ENCODE measurements at regions not wholly inside any gene's neighbourhood (a gene's known extent, or its start where the extent isn't known, plus 50 kb on each side); places are given as distances from the start of the nearest gene placed in this dataset.
A peak's percentile ranks its signal among the peaks of the same experiment; 100 is the strongest.
"Not testable (repeated sequence)": the region's sequence is repeated elsewhere in the genome, so short reads cannot be mapped to it uniquely, and the experiment has no call there.

DNA sequence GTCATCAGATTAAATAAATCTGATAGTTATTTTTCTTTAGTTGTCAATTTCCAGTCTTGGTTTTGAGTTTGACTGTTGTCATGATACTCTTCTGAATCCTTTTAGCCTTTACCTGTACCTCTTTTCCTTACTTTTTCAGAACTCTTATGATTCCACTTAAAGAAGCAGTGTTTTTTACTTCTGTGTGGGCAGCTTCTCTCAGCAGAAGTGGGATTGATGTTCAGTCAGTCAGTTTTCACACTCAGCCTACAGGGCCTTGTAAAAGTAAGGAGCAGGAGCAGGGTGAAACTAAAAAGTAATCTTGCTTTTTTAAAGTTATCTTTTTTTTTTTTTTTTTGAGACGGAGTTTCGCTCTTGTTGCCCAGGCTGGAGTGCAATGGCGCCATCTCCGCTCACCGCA is 75.1 kb downstream of the HAUS1 start:
- FAIRE-seq: no peak
- no peak for DNase-seq (ENCODE audit: low spot score)

GRCh38 chr18:46182633-46183358 is 78.6 kb downstream of the HAUS1 start:
- no peak for DNase-seq (ENCODE audit: low spot score)
- no peak for FAIRE-seq

DNA sequence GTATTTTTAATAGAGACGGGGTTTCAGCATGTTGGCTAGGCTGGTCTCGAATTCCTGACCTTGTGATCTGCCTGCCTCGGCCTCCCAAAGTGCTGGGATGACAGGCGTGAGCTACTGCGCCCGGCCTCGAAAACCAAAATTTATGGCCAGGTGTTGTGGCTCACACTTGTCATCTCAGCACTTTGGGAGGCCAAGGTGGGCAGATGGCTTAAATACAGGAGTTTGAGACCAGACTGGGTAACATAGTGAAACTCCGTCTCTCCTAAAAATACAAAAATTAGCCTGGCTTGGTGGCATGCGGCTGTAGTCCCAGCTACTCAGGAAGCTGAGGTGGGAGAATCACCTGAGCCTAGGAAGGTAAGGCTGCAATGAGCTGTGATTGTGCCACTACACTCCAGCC is 80.1 kb downstream of the HAUS1 start:
- FAIRE-seq; DNase-seq (ENCODE audit: low spot score): not testable (repeated sequence)

- FAIRE-seq: no peak
Observed at GRCh38 chr18:46184727-46185126, 80.5 kb downstream of the HAUS1 start.

GRCh38 chr18:46190667-46191066 is 86.5 kb downstream of the HAUS1 start:
- FAIRE-seq (no peak), DNase-seq (ENCODE audit: low spot score) (no peak)

More at GRCh38 chr18:46184727-46185126, 80.5 kb downstream of the HAUS1 start:
- DNase-seq (ENCODE audit: low spot score): no peak

GRCh38 chr18:46196627-46197243 is 92.5 kb downstream of the HAUS1 start:
- DNase-seq (ENCODE audit: low spot score): no peak
- no peak for FAIRE-seq

GRCh38 chr18:46199515-46200147 is 95.4 kb downstream of the HAUS1 start:
- FAIRE-seq: no peak
- no peak for DNase-seq (ENCODE audit: low spot score)

- not testable (repeated sequence) for DNase-seq (ENCODE audit: low spot score); FAIRE-seq
Observed at GRCh38 chr18:46200178-46201055, 96.2 kb downstream of the HAUS1 start.

DNA sequence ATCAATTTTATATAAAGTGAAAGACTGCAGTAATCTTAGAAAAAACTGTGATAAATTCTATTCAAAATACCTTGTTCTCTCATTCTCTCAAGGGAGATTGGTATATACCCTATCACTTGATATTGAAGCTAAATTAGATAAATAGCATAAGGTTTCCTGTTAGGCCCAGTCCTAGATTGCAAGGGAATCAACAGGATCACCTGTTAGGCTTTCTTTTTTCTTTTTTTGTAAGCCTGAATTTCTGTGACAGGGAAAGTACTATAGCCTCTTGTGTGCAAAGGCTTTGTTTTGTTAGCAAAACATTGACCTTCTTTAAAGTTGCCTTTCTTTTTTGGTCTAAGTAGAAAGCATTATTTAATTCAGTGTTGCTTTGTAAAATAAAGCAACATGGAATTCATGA is 100.0 kb downstream of the HAUS1 start:
- FAIRE-seq (no peak), DNase-seq (ENCODE audit: low spot score) (no peak)

GRCh38 chr18:46207985-46208384 is 103.8 kb downstream of the HAUS1 start:
- DNase-seq (ENCODE audit: low spot score) (no peak), FAIRE-seq (no peak)

DNA sequence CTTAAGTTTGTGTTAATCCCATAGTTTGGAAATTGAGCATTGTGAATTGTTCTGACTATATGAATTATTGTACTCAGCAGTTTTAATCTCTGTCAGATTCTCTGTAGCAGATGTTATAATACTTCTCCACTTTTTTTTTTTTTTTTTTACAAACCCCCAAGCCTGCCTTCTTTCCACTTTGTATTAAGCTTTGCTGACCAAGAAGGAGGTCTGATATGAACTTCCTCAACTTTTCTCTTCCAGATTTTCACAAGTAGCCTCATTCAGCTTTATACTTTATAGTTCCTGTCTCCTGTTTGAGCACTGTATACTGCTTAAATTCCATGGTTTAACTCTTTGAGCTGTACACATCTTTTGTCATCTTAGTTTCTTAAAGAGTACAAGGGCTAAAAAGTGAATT is 105.0 kb downstream of the HAUS1 start:
- FAIRE-seq (no peak), DNase-seq (ENCODE audit: low spot score) (no peak)

- FAIRE-seq (peak; percentile 46), DNase-seq (ENCODE audit: low spot score) (peak; percentile 6)
Observed at GRCh38 chr18:46211816-46212215, 107.6 kb downstream of the HAUS1 start.

- DNase-seq (ENCODE audit: low spot score) (no peak), FAIRE-seq (no peak)
Observed at GRCh38 chr18:46212398-46212797, 108.2 kb downstream of the HAUS1 start.

GRCh38 chr18:46213295-46213694 is 109.1 kb downstream of the HAUS1 start:
- DNase-seq (ENCODE audit: low spot score): no peak
- peak; percentile 11 for FAIRE-seq

DNA sequence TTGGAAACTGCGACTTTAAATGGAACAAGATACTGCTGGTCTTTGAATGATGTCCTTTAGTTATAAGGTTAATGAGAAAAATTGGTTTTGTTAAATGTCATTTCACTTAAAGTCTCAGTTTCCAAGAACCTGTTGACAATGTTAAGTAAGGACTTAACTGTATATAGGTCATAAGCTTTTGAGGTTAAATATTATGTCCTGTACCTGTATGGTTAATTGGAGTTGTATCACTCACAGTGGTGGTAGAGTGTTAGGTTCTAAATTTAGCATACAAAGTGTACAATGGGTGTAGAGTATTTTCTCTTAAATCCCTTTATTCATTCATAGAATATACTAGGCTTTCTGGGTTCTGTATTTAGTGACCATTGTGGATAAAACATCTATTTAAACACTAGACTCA is 110.2 kb downstream of the HAUS1 start:
- DNase-seq (ENCODE audit: low spot score) (no peak), FAIRE-seq (no peak)

DNA sequence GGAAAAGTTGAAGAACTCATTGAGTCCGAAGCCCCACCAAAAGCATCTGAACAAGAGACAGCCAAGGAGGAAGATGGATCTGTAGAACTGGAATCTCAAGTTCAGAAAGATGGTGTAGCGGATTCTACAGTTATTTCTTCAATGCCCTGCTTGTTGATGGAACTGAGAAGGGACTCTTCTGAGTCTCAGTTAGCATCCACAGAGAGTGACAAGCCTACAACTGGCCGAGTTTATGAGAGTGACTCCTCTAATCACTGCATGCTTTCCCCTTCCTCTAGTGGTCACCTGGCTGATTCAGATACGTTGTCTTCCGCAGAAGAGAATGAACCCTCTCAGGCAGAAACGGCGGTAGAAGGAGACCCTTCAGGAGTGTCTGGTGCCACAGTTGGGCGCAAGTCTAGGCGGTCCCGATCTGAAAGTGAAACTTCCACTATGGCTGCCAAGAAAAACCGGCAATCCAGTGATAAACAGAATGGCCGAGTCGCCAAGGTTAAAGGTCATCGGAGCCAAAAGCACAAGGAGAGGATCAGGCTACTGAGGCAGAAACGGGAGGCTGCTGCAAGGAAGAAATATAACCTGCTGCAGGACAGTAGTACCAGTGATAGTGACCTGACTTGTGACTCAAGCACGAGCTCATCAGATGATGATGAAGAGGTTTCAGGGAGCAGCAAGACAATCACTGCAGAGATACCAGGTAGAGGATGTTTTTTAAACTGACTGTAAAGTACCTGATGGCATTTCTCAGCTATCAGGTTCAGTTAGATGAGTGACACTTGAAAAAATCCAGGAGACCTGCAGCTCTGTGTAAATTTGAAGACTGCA is 111.9 kb downstream of the HAUS1 start:
- FAIRE-seq (no peak), DNase-seq (ENCODE audit: low spot score) (no peak)

- DNase-seq (ENCODE audit: low spot score): peak; percentile 32
- FAIRE-seq: peak; percentile 74
Observed at GRCh38 chr18:46220116-46220515, 115.9 kb downstream of the HAUS1 start.

DNA sequence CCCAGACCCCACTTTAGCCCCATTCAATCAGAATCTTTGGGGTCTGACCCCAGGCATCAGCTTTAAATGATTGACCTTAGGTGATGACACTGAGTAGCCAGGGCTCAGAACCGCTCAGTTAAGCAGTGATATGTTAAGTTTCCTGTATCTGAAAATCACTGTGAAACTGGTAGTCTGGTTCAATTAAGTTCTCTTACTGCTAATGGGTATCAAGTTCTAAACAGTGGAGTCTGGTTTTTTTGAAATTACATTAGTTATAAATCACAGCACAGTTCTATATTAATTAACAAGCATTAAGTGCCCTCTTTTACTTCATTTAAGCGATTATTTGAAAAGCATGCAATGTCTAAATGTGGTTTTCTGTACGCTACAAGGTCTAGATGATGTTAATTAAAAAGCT is 117.9 kb downstream of the HAUS1 start:
- no peak for FAIRE-seq

GRCh38 chr18:46222710-46223360 is 118.7 kb downstream of the HAUS1 start:
- no peak for FAIRE-seq
- no peak for DNase-seq (ENCODE audit: low spot score)

More for the DNA sequence above, 117.9 kb downstream of the HAUS1 start:
- DNase-seq (ENCODE audit: low spot score): no peak

DNA sequence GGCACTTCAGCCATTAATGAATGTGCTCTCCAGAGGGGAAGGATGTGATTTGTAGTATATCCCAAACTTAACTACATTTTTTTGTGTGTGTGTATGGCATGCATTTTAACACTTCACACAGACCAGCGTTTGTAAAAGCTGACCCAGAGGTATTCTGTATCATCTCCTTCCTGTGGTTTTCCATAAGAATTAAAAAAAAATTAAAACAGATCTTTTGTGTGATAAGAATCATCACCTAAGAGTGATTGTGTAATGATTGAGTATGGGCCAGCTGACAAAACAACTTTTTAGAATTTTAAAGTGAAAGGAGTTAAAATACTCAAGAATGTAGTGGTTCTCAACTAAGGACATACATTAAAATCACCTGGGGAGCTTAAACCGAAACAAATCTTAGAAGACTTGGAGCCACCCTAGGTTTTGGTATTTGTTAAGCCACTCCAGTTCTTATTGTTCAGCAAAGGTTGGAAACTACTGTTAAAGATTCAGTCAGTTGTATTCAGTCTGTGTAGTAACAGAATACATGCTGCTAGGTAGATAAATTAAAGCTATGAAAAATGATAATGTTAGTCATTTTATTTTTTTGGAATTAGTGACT is 120.1 kb downstream of the HAUS1 start:
- no peak for FAIRE-seq
- DNase-seq (ENCODE audit: low spot score): no peak
